ENCODE measurements at regions not wholly inside any gene's neighbourhood (a gene's known extent, or its start where the extent isn't known, plus 50 kb on each side); places are given as distances from the start of the nearest gene placed in this dataset.
"Not testable (repeated sequence)": the region's sequence is repeated elsewhere in the genome, so short reads cannot be mapped to it uniquely, and the experiment has no call there.

GRCh38 chr2:59206361-59206760 is 965.2 kb upstream of the FANCL start:
- no peak for FAIRE-seq

GRCh38 chr2:59204040-59204439 is 962.9 kb upstream of the FANCL start:
- no peak for FAIRE-seq

- FAIRE-seq = no peak
Measured at GRCh38 chr2:59196491-59196890, 955.4 kb upstream of the FANCL start.

GRCh38 chr2:59195851-59196250 is 954.7 kb upstream of the FANCL start:
- no peak for FAIRE-seq

GRCh38 chr2:59191781-59192180 is 950.7 kb upstream of the FANCL start:
- no peak for FAIRE-seq

- FAIRE-seq = no peak
Measured at GRCh38 chr2:59190518-59190917, 949.4 kb upstream of the FANCL start.

GRCh38 chr2:59184276-59185020 is 943.3 kb upstream of the FANCL start:
- no peak for FAIRE-seq

GRCh38 chr2:59183070-59183469 is 941.9 kb upstream of the FANCL start:
- no peak for FAIRE-seq

- FAIRE-seq = no peak
Measured at GRCh38 chr2:59182249-59182648, 941.1 kb upstream of the FANCL start.

GRCh38 chr2:59181347-59181746 is 940.2 kb upstream of the FANCL start:
- no peak for FAIRE-seq

- FAIRE-seq = no peak
Measured at GRCh38 chr2:59180621-59181020, 939.5 kb upstream of the FANCL start.

- FAIRE-seq = no peak
Measured at GRCh38 chr2:59180111-59180510, 939.0 kb upstream of the FANCL start.

- no peak for FAIRE-seq
Measured at GRCh38 chr2:59177748-59178147, 936.6 kb upstream of the FANCL start.

- no peak for FAIRE-seq
Measured at GRCh38 chr2:59176737-59177136, 935.6 kb upstream of the FANCL start.

GRCh38 chr2:59174536-59175243 is 933.6 kb upstream of the FANCL start:
- FAIRE-seq = no peak

GRCh38 chr2:59173325-59173724 is 932.2 kb upstream of the FANCL start:
- FAIRE-seq = no peak

GRCh38 chr2:59171019-59171418 is 929.9 kb upstream of the FANCL start:
- FAIRE-seq = no peak

- no peak for FAIRE-seq
Measured at GRCh38 chr2:59168766-59169165, 927.6 kb upstream of the FANCL start.

GRCh38 chr2:59167514-59167913 is 926.4 kb upstream of the FANCL start:
- FAIRE-seq = no peak

- not testable (repeated sequence) for FAIRE-seq
Measured at GRCh38 chr2:59157908-59158307, 916.8 kb upstream of the FANCL start.

- FAIRE-seq = no peak
Measured at GRCh38 chr2:59151805-59152204, 910.7 kb upstream of the FANCL start.

GRCh38 chr2:59150217-59150849 is 909.2 kb upstream of the FANCL start:
- no peak for FAIRE-seq

GRCh38 chr2:59149271-59149670 is 908.1 kb upstream of the FANCL start:
- FAIRE-seq = no peak

- no peak for FAIRE-seq
Measured at GRCh38 chr2:59112258-59112657, 871.1 kb upstream of the FANCL start.

Measured in TTC549 (cell line).